ENCODE measurements at regions not wholly inside any gene's neighbourhood (a gene's known extent, or its start where the extent isn't known, plus 50 kb on each side); places are given as distances from the start of the nearest gene placed in this dataset.

- TF ChIP-seq EZH2phosphoT487 (IDR thresholded peaks at IDR 0.05; ENCODE audit: borderline replicate concordance, low read depth, low read length) (no peak), CTCF (conservative IDR thresholded peaks at IDR 0.05; ENCODE audit: low read length) (no peak)
Measured at GRCh38 chr3:153618176-153618575, 456.1 kb downstream of the RAP2B start.
